B cell (primary cell): ENCODE measurements at regions not wholly inside any gene's neighbourhood (a gene's known extent, or its start where the extent isn't known, plus 50 kb on each side); places are given as distances from the start of the nearest gene placed in this dataset.

ENCODE experiments used
- ATAC-seq: fragments of 200-7000 bp; cut with Tn5 transposase; one replicate; pipeline ENCODE4 v1.10.0; 2021; ENCODE audit warnings: low read depth, mild to moderate bottlenecking, moderate number of reproducible peaks, moderate library complexity
- CTCF ChIA-PET: fragments of 350-600 bp; sonication (Branson Sonifier 250); formaldehyde crosslinking; loops from one replicate; lab custom pipeline; 2021; ENCODE audit warnings: antibody characterized with exemption, inconsistent platforms; lab: Charles Lee
- POLR2A ChIA-PET: fragments of 350-600 bp; sonication (Branson Sonifier 250); formaldehyde crosslinking; loops from one replicate; lab custom pipeline; 2021; ENCODE audit warnings: antibody characterized with exemption; lab: Charles Lee
- DNase-seq: peaks from one replicate; pipeline ENCODE4 v3.0.0; 2013
- H2AFZ ChIP-seq: 2 replicates; pipeline ENCODE4 v1.6.1; 2012; ENCODE audit warnings: mild to moderate bottlenecking, low read depth, low read length; ENCODE audit not compliant: insufficient read depth, poor library complexity, severe bottlenecking
- H3K27ac ChIP-seq, 2 donors: 1 replicate in 1 of 2; 2 replicates in 1 of 2; pipeline ENCODE4 v1.5.1; 2012 to 2013; ENCODE audit warnings: low read length in 2 of 2, mild to moderate bottlenecking in 2 of 2, moderate library complexity in 1 of 2
- H3K27me3 ChIP-seq, 4 experiments: fragments of 200-600 bp in 1 of 4; sonication (generic) in 1 of 4; replicated peaks in 1 of 4; 1 replicate in 2 of 4; 2 replicates in 2 of 4; pipeline versions ENCODE4 v1.6.1 to v1.7.0; 2013 to 2016; ENCODE audit warnings: low read length in 3 of 4, mild to moderate bottlenecking in 2 of 4, mixed read lengths in 1 of 4, moderate library complexity in 1 of 4; ENCODE audit not compliant: insufficient read depth in 4 of 4, control insufficient read depth in 3 of 4; ENCODE audit errors: control extremely low read depth in 1 of 4
- H3K36me3 ChIP-seq, 2 experiments: replicated peaks in 1 of 2; 1 replicate in 1 of 2; 2 replicates in 1 of 2; pipeline versions ENCODE4 v1.6.1 to v1.7.1; 2013; ENCODE audit warnings: low read length in 1 of 2; ENCODE audit not compliant: insufficient read depth in 2 of 2, control insufficient read depth in 1 of 2; ENCODE audit errors: control extremely low read depth in 1 of 2, extremely low read depth in 1 of 2
- H3K4me1 ChIP-seq, 2 donors: fragments of 200-600 bp in 1 of 2; sonication (generic) in 1 of 2; 1 replicate in 1 of 2; 2 replicates in 1 of 2; pipeline versions ENCODE4 v1.5.1 to v1.6.1; 2013 to 2017; ENCODE audit warnings: low read length in 2 of 2; ENCODE audit not compliant: control insufficient read depth in 2 of 2, insufficient read depth in 2 of 2
- H3K4me2 ChIP-seq: replicated peaks from 2 replicates; pipeline ENCODE3; 2012; ENCODE audit warnings: mild to moderate bottlenecking, low read depth, low read length; ENCODE audit not compliant: poor library complexity, severe bottlenecking
- H3K4me3 ChIP-seq, 5 experiments: fragments of 200-600 bp in 1 of 5; sonication (generic) in 1 of 5; 1 replicate in 3 of 5; 2 replicates in 2 of 5; pipeline versions ENCODE4 v1.5.1 to v1.7.0; 2011 to 2016; ENCODE audit warnings: low read length in 4 of 5, mild to moderate bottlenecking in 4 of 5, low read depth in 2 of 5, control low read depth in 1 of 5, moderate library complexity in 1 of 5; ENCODE audit not compliant: insufficient read depth in 1 of 5; ENCODE audit errors: control extremely low read depth in 1 of 5, extremely low read depth in 1 of 5
- H3K79me2 ChIP-seq: fragments of 200-600 bp; sonication (generic); one replicate; pipeline ENCODE4 v1.6.0; 2016; ENCODE audit warnings: low read length; ENCODE audit not compliant: control insufficient read depth, insufficient read depth
- H3K9ac ChIP-seq: fragments of 200-600 bp; sonication (generic); 2 replicates; pipeline ENCODE4 v1.6.1; 2017; ENCODE audit warnings: mild to moderate bottlenecking, low read length, moderate library complexity
- H3K9me3 ChIP-seq, 3 donors: one replicate each; pipeline versions ENCODE4 v1.6.1 to v1.7.1; 2013; ENCODE audit warnings: low read length in 2 of 3; ENCODE audit not compliant: control insufficient read depth in 2 of 3, insufficient read depth in 1 of 3; ENCODE audit errors: control extremely low read depth in 1 of 3
- H4K20me1 ChIP-seq: 2 replicates; pipeline ENCODE4 v1.6.0; 2012; ENCODE audit warnings: mild to moderate bottlenecking, low read length; ENCODE audit not compliant: insufficient read depth, control insufficient read depth, poor library complexity, severe bottlenecking
- H3K27ac Mint-ChIP-seq: one replicate; pipeline ENCODE4 v1.8.0; 2021; ENCODE audit warnings: mixed read lengths
- H3K27me3 Mint-ChIP-seq: one replicate; pipeline ENCODE4 v1.8.0; 2021; ENCODE audit warnings: mixed read lengths
- H3K4me1 Mint-ChIP-seq: one replicate; pipeline ENCODE4 v1.8.0; 2021; ENCODE audit warnings: mixed read lengths
- H3K4me3 Mint-ChIP-seq: one replicate; pipeline ENCODE4 v1.8.0; 2021; ENCODE audit warnings: mixed read lengths
- H3K9me3 Mint-ChIP-seq: one replicate; pipeline ENCODE4 v1.8.0; 2022; ENCODE audit warnings: mixed read lengths; ENCODE audit not compliant: insufficient read depth
- CTCF ChIP-seq: fragments of 200-600 bp; IDR thresholded peaks from one replicate; pipeline ENCODE4 v1.8.0; 2022; ENCODE audit warnings: antibody characterized with exemption, mild to moderate bottlenecking
- EZH2 ChIP-seq: IDR thresholded peaks from 2 replicates; pipeline ENCODE4 v1.6.1; 2012; ENCODE audit warnings: borderline replicate concordance, low read depth, mild to moderate bottlenecking, moderate library complexity, low read length; ENCODE audit not compliant: insufficient read depth, poor library complexity, severe bottlenecking
- WGBS: methylation state at CpG from one replicate; pipeline ENCODE4 v1.1.5; 2013; ENCODE audit warnings: missing lambda C conversion rate; ENCODE audit not compliant: insufficient coverage; 5-methylcytosine and 5-hydroxymethylcytosine counted together
- intact Hi-C: fragments of 100-400 bp; cut with micrococcal nuclease; formaldehyde crosslinking; loops from one replicate; pipeline ENCODE4 v1.10.0; 2022

DNA sequence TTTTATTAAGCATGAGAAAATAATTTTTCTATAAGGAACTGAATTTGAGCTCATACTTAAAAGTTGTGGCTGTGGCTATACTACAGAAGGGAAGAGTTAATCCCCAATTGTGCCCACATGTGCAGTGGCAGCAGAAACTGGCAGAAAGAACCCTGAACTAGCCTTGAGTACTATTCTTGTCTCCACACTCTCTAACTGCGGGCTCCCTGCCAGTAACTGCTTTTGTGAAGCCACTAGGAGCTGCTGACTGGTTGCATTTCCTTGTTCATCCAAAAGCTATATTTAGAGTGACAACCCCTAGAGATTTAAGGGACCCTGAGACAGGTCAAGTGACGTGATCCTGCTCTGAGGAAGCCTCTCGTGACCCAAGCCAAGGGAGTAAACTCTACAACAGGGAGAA is 238.6 kb downstream of the ELAVL2 start:
- Histone ChIP-seq H2AFZ (no peak overlapping the region), H3K27me3 (no peaks in the 10 kb centered on the region), H3K4me2 (no peak overlapping the region), H3K4me3 (no peak overlapping the region), H3K4me1 (no peaks in the 10 kb centered on the region), H3K79me2 (no peaks in the 10 kb centered on the region), H4K20me1 (no peaks in the 10 kb centered on the region), H3K27ac (no peak overlapping the region), H3K9me3 (no peaks in the 10 kb centered on the region), H3K9ac (no peak overlapping the region), H3K36me3 (no peaks in the 10 kb centered on the region)
- no peak overlapping the region for H3K4me3 Mint-ChIP-seq
- DNase-seq (no peak), ATAC-seq (no peak)
- TF ChIP-seq EZH2 (no peak), CTCF (no peak)
- CTCF ChIA-PET = no interaction called here
- intact Hi-C loops = no loop called here
- no peak overlapping the region for H3K27ac Mint-ChIP-seq
- no peaks in the 10 kb centered on the region for H3K27me3 Mint-ChIP-seq
- WGBS = 73% methylated on average over 1 of the region's 3 CpGs
- peaks cover 3% of the 10 kb centered on the region for H3K9me3 Mint-ChIP-seq
- POLR2A ChIA-PET = no interaction called here
- peaks cover 2% of the 10 kb centered on the region for H3K4me1 Mint-ChIP-seq

DNA sequence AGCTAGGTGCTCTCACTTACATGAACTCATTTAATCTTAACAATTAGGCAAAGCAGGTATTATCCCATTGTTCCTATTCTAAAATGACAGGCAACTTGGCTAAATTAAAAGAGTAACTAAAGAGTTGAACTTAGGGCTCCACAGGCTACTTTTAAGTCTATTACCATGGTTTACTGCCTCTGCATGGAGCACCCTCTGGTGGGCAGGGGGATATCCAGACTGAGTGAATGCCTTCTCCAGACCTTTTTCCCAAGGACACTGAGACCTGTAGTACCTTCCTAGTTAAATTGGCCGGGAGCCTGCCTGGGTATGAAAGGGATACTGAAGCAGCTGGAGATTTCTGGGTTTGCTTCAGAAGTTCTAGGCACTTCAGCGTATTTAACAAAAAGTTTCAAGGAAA is 238.1 kb downstream of the ELAVL2 start:
- CTCF ChIA-PET = no interaction called here
- no peaks in the 10 kb centered on the region for H3K79me2 ChIP-seq
- Mint-ChIP-seq H3K27me3 (no peaks in the 10 kb centered on the region), H3K9me3 (peaks cover 3% of the 10 kb centered on the region), H3K27ac (no peak overlapping the region), H3K4me1 (peaks cover 2% of the 10 kb centered on the region), H3K4me3 (no peak overlapping the region)
- H3K27me3 ChIP-seq = no peaks in the 10 kb centered on the region
- no peak overlapping the region for H2AFZ ChIP-seq
- no peak overlapping the region for H3K9ac ChIP-seq
- peaks cover 0 to under 1% (median 0%) of the 10 kb centered on the region in 3 donors for H3K9me3 ChIP-seq
- no peaks in the 10 kb centered on the region for H3K36me3 ChIP-seq
- H3K27ac ChIP-seq = no peak overlapping the region
- H3K4me1 ChIP-seq = no peaks in the 10 kb centered on the region
- intact Hi-C loops = no loop called here
- no peak for ATAC-seq
- no peaks in the 10 kb centered on the region for H4K20me1 ChIP-seq
- H3K4me2 ChIP-seq = no peak overlapping the region
- no CpG with 5 or more reads among the region's 2 CpGs for WGBS
- TF ChIP-seq CTCF = no peak
- no peak for TF ChIP-seq EZH2
- POLR2A ChIA-PET = no interaction called here
- DNase-seq = no peak
- no peak overlapping the region for H3K4me3 ChIP-seq
